ENCODE measurements at regions not wholly inside any gene's neighbourhood (a gene's known extent, or its start where the extent isn't known, plus 50 kb on each side); places are given as distances from the start of the nearest gene placed in this dataset.

DNA sequence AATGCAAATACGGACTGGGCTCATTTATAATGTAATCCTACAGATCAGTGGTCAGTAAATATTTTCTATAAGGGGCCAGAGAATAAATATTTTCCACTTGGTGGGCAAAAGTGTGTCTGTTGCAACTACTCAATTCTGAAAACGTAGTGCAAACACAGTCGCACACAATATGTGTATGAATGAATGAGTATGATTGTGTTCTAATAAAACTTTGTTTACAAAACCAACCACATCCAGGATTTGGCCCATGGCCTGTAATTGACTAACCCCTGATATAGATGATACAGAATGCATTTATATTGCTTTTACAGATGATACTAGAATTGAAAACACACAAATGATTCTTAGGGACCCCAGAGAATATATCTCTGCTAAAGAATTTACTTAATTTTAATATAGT is 197.6 kb downstream of the ASB9 start:
- TF ChIP-seq EZH2phosphoT487 (IDR thresholded peaks at IDR 0.05; ENCODE audit: low read depth, severe bottlenecking, unreplicated experiment), result no peak
- no peak overlapping the region for H2AFZ ChIP-seq

DNA sequence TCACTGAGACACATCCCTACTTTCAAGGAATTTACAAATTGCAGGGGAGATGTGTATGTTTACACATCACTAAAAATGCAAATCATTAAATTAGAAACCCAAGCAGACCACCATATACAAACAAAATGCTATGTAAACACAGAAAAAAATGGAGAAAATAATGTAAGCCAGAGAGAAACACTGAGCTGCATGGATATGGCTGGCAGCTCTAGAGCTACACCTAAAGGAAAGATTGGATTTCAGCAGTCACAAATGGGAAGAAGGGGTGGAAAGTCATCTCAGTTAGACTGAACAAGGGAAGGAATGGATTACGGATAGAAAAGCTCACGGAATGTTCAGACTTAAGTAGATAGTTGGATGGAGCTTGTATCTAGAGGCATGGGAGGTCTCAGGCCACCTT is 186.3 kb downstream of the MOSPD2 start:
- no peaks in the 10 kb centered on the region for H3K36me3 ChIP-seq (replicated peaks; ENCODE audit: insufficient read depth, low read depth)
- H4K20me1 ChIP-seq (ENCODE audit: insufficient read depth, poor library complexity, severe bottlenecking), result no peaks in the 10 kb centered on the region
- no peaks in the 10 kb centered on the region for H3K4me1 ChIP-seq (ENCODE audit: insufficient read depth)
- 65% methylated on average over 2 of the region's 2 CpGs for WGBS (ENCODE audit: low lambda C conversion rate, missing lambda C conversion rate)
- no peaks in the 10 kb centered on the region for H3K9me2 ChIP-seq (replicated peaks; ENCODE audit: insufficient read depth)
- DNase-seq (ENCODE audit: low spot score), result peak; percentile 8
- no peak overlapping the region for H2AFZ ChIP-seq
- no peaks in the 10 kb centered on the region for H3K9me3 ChIP-seq (ENCODE audit: low read depth)
- H3K27me3 ChIP-seq, result no peaks in the 10 kb centered on the region
- TF ChIP-seq EZH2phosphoT487 (IDR thresholded peaks at IDR 0.05; ENCODE audit: low read depth, severe bottlenecking, unreplicated experiment), result no peak
- TF ChIP-seq, protein P1, sequence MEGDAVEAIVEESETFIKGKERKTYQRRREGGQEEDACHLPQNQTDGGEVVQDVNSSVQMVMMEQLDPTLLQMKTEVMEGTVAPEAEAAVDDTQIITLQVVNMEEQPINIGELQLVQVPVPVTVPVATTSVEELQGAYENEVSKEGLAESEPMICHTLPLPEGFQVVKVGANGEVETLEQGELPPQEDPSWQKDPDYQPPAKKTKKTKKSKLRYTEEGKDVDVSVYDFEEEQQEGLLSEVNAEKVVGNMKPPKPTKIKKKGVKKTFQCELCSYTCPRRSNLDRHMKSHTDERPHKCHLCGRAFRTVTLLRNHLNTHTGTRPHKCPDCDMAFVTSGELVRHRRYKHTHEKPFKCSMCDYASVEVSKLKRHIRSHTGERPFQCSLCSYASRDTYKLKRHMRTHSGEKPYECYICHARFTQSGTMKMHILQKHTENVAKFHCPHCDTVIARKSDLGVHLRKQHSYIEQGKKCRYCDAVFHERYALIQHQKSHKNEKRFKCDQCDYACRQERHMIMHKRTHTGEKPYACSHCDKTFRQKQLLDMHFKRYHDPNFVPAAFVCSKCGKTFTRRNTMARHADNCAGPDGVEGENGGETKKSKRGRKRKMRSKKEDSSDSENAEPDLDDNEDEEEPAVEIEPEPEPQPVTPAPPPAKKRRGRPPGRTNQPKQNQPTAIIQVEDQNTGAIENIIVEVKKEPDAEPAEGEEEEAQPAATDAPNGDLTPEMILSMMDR (IDR thresholded peaks at IDR 0.05; ENCODE audit: poor library complexity), result peak; percentile 19
- H3K4me2 ChIP-seq, result no peak overlapping the region
- H3K79me2 ChIP-seq, result no peaks in the 10 kb centered on the region
- H3K4me3 ChIP-seq, result no peak overlapping the region
- H3K27ac ChIP-seq, result no peak overlapping the region

More for the DNA sequence above, 197.6 kb downstream of the ASB9 start:
- Histone ChIP-seq H3K36me3 (replicated peaks; ENCODE audit: insufficient read depth, low read depth) (no peaks in the 10 kb centered on the region), H3K27ac (no peak overlapping the region), H3K4me1 (ENCODE audit: insufficient read depth) (no peaks in the 10 kb centered on the region), H3K9me2 (replicated peaks; ENCODE audit: insufficient read depth) (no peaks in the 10 kb centered on the region), H3K4me2 (no peak overlapping the region), H3K79me2 (no peaks in the 10 kb centered on the region), H4K20me1 (ENCODE audit: insufficient read depth, poor library complexity, severe bottlenecking) (no peaks in the 10 kb centered on the region), H3K27me3 (no peaks in the 10 kb centered on the region), H3K9me3 (ENCODE audit: low read depth) (no peaks in the 10 kb centered on the region), H3K4me3 (no peak overlapping the region)
- DNase-seq (ENCODE audit: low spot score), result no peak
- WGBS (ENCODE audit: low lambda C conversion rate, missing lambda C conversion rate), result 55% methylated on average over 3 of the region's 3 CpGs

DNA sequence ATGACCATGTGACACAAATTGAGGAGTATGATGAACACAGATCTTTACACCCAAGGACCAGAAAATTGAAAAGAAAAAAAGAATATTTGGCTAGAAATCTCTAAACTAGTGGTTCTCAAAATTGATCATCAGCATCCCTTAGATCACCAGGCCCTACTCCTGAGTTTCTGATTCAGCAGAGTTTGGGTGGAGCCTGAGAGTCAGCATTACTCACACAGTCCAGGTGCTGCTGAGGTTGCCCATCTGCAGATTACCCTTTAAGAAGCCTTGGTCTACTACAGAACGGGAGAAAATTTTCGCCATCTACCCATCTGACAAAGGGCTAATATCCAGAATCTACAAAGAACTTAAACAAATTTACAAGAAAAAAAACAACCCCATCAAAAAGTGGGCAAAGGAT is 182.8 kb downstream of the MOSPD2 start:
- TF ChIP-seq EZH2phosphoT487 (IDR thresholded peaks at IDR 0.05; ENCODE audit: low read depth, severe bottlenecking, unreplicated experiment), result no peak
- TF ChIP-seq, protein P1 (IDR thresholded peaks at IDR 0.05; ENCODE audit: poor library complexity), result no peak
- no peak for TF ChIP-seq EZH2 (IDR thresholded peaks at IDR 0.05; ENCODE audit: borderline replicate concordance)
- Histone ChIP-seq H3K27me3 (no peaks in the 10 kb centered on the region), H3K36me3 (replicated peaks; ENCODE audit: insufficient read depth, low read depth) (no peaks in the 10 kb centered on the region), H4K20me1 (ENCODE audit: insufficient read depth, poor library complexity, severe bottlenecking) (no peaks in the 10 kb centered on the region), H3K4me2 (no peak overlapping the region), H2AFZ (no peak overlapping the region), H3K4me3 (no peak overlapping the region), H3K9me3 (ENCODE audit: low read depth) (no peaks in the 10 kb centered on the region), H3K9me2 (replicated peaks; ENCODE audit: insufficient read depth) (no peaks in the 10 kb centered on the region), H3K27ac (no peak overlapping the region), H3K4me1 (ENCODE audit: insufficient read depth) (no peaks in the 10 kb centered on the region), H3K79me2 (no peaks in the 10 kb centered on the region)
- no peak for DNase-seq (ENCODE audit: low spot score)
- 69% methylated on average over 2 of the region's 2 CpGs for WGBS (ENCODE audit: low lambda C conversion rate, missing lambda C conversion rate)

DNA sequence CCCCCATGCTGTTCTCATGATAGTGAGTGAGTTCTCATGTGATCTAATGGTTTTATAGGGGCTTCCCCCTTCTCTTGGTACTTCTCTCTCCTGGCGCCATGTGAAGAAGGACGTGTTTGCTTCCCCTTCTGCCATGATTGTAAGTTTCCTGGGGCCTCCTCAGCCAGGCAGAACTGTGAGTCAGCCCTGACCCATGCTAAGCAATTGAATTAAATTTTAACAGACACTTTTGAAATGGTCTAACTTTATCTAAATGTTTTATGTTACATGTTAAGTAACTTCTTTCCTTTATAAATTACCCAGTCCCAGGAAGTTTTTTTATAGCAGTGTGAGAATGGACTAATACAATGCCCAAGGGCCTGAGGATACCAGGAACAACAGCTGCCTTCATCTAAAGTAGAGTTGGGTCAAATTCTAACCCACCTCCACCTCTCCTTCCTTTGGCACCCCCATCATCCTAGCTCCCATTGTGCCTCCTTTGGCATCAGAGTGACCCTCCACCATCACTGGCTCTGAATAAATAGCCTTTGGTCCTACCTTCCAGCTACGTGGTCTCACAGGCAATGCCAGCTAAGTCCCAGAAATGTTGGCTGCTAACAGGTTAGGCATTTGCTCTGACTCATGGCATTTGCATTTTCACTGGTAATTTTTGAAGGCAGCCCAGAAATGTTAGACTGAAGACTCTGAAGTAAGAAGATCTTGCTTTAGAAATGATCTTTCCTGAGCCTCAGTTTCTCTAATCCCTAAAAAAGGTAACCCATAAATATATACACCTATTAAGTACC is 182.1 kb downstream of the MOSPD2 start:
- no peaks in the 10 kb centered on the region for H3K9me2 ChIP-seq (replicated peaks; ENCODE audit: insufficient read depth)
- H3K36me3 ChIP-seq (replicated peaks; ENCODE audit: insufficient read depth, low read depth), result no peaks in the 10 kb centered on the region
- no peaks in the 10 kb centered on the region for H3K79me2 ChIP-seq
- H3K4me3 ChIP-seq, result no peak overlapping the region
- no peaks in the 10 kb centered on the region for H4K20me1 ChIP-seq (ENCODE audit: insufficient read depth, poor library complexity, severe bottlenecking)
- TF ChIP-seq EZH2 (IDR thresholded peaks at IDR 0.05; ENCODE audit: borderline replicate concordance) (no peak), EZH2phosphoT487 (IDR thresholded peaks at IDR 0.05; ENCODE audit: low read depth, severe bottlenecking, unreplicated experiment) (no peak)
- TF ChIP-seq, protein P1 (IDR thresholded peaks at IDR 0.05; ENCODE audit: poor library complexity), result no peak
- no peak overlapping the region for H3K4me2 ChIP-seq
- no peaks in the 10 kb centered on the region for H3K4me1 ChIP-seq (ENCODE audit: insufficient read depth)
- 74% methylated on average over 3 of the region's 3 CpGs for WGBS (ENCODE audit: low lambda C conversion rate, missing lambda C conversion rate)
- no peaks in the 10 kb centered on the region for H3K27me3 ChIP-seq
- no peak overlapping the region for H2AFZ ChIP-seq
- no peaks in the 10 kb centered on the region for H3K9me3 ChIP-seq (ENCODE audit: low read depth)
- no peak for DNase-seq (ENCODE audit: low spot score)
- no peak overlapping the region for H3K27ac ChIP-seq
